Keratinocyte (primary cell): ENCODE measurements at regions not wholly inside any gene's neighbourhood (a gene's known extent, or its start where the extent isn't known, plus 50 kb on each side); places are given as distances from the start of the nearest gene placed in this dataset.

ENCODE experiments used
- DNase-seq: peaks from one replicate; pipeline ENCODE4 v3.0.0-alpha.2; 2011; ENCODE audit warnings: low read depth, missing footprints, low spot score
- FAIRE-seq: peaks from 2 replicates; lab custom pipeline; 2011; peaks lifted over from hg19 to GRCh38; lab: Jason Lieb, UNC
- H2AFZ ChIP-seq: 2 replicates; pipeline ENCODE4 v1.6.0; 2012; ENCODE audit warnings: low read length, control low read depth, inconsistent platforms; ENCODE audit not compliant: control insufficient read depth
- H3K27ac ChIP-seq: 2 replicates; pipeline ENCODE4 v1.5.1; 2011; ENCODE audit warnings: low read length; ENCODE audit not compliant: control insufficient read depth, insufficient read depth
- H3K27me3 ChIP-seq: 3 replicates; pipeline ENCODE4 v1.6.0; 2011; ENCODE audit warnings: low read length; ENCODE audit not compliant: control insufficient read depth, insufficient read depth; ENCODE audit errors: extremely low read depth
- H3K36me3 ChIP-seq, 2 experiments: 2 replicates in 1 of 2; 3 replicates in 1 of 2; pipeline ENCODE4 v1.5.1; 2011; ENCODE audit warnings: low read length in 2 of 2, mild to moderate bottlenecking in 1 of 2; ENCODE audit not compliant: control insufficient read depth in 2 of 2, insufficient read depth in 2 of 2; ENCODE audit errors: extremely low read depth in 1 of 2
- H3K4me1 ChIP-seq: 3 replicates; pipeline ENCODE4 v1.5.1; 2011; ENCODE audit warnings: low read length; ENCODE audit not compliant: control insufficient read depth, insufficient read depth; ENCODE audit errors: extremely low read depth
- H3K4me2 ChIP-seq: 3 replicates; pipeline ENCODE4 v1.6.0; 2011; ENCODE audit warnings: low read depth, low read length; ENCODE audit not compliant: control insufficient read depth, insufficient read depth; ENCODE audit errors: extremely low read depth
- H3K4me3 ChIP-seq, 3 experiments: fragments of 200-600 bp in 1 of 3; sonication (generic) in 1 of 3; 2 replicates in 2 of 3; 3 replicates in 1 of 3; pipeline ENCODE4 v1.5.1; 2011 to 2016; ENCODE audit warnings: low read length in 3 of 3, mild to moderate bottlenecking in 3 of 3, control low read depth in 2 of 3, inconsistent platforms in 1 of 3, low read depth in 1 of 3, mixed read lengths in 1 of 3, mixed run types in 1 of 3, moderate library complexity in 1 of 3; ENCODE audit not compliant: control insufficient read depth in 2 of 3, insufficient read depth in 2 of 3; ENCODE audit errors: extremely low read depth in 1 of 3
- H3K79me2 ChIP-seq: 2 replicates; pipeline ENCODE4 v1.6.0; 2012; ENCODE audit warnings: low read length; ENCODE audit not compliant: control insufficient read depth, insufficient read depth
- H3K9ac ChIP-seq: 3 replicates; pipeline ENCODE4 v1.6.0; 2011; ENCODE audit warnings: low read length; ENCODE audit not compliant: control insufficient read depth, insufficient read depth; ENCODE audit errors: extremely low read depth
- H3K9me1 ChIP-seq: 3 replicates; pipeline ENCODE4 v1.6.0; 2011; ENCODE audit warnings: low read length; ENCODE audit not compliant: control insufficient read depth, insufficient read depth; ENCODE audit errors: extremely low read depth
- H3K9me3 ChIP-seq: 2 replicates; pipeline ENCODE4 v1.5.1; 2012; ENCODE audit warnings: low read depth, low read length; ENCODE audit not compliant: control insufficient read depth
- H4K20me1 ChIP-seq: 3 replicates; pipeline ENCODE4 v1.6.0; 2011; ENCODE audit warnings: low read length; ENCODE audit not compliant: control insufficient read depth, insufficient read depth; ENCODE audit errors: extremely low read depth
- EZH2 ChIP-seq: IDR thresholded peaks from one replicate; pipeline ENCODE4 v1.6.1; 2012; ENCODE audit warnings: inconsistent platforms, mild to moderate bottlenecking, low read length, moderate library complexity
- dilution Hi-C: fragments of 300-500 bp; cut with MboI; formaldehyde crosslinking; loops from one replicate; pipeline ENCODE4 v1.7.0; 2020; ENCODE audit warnings: low sequenced_read_pairs; ENCODE audit not compliant: extremely low pct_ligation_motif_present
- TF ChIP-seq, protein P1 (sequence below), 3 experiments: IDR thresholded peaks in 1 of 3; conservative IDR thresholded peaks in 1 of 3; optimal IDR thresholded peaks in 1 of 3; 2 replicates in 2 of 3; 3 replicates in 1 of 3; pipeline versions ENCODE3 to v1.5.1; 2011; ENCODE audit warnings: low read length in 3 of 3, mild to moderate bottlenecking in 3 of 3, moderate library complexity in 2 of 3, control low read depth in 1 of 3, inconsistent platforms in 1 of 3; ENCODE audit not compliant: insufficient read depth in 2 of 3; ENCODE audit errors: extremely low read depth in 1 of 3

GRCh38 chr2:59706729-59707128, 846.7 kb downstream of the BCL11A start:
- no peak overlapping the region for H3K9ac ChIP-seq
- dilution Hi-C loops: no loop called here
- FAIRE-seq: no peak
- H3K79me2 ChIP-seq: no peaks in the 10 kb centered on the region
- H3K9me3 ChIP-seq: no peaks in the 10 kb centered on the region
- DNase-seq: no peak
- H3K4me1 ChIP-seq: peaks cover 7% of the 10 kb centered on the region
- no peak overlapping the region for H2AFZ ChIP-seq
- no peak overlapping the region for H3K4me3 ChIP-seq
- TF ChIP-seq, protein P1, sequence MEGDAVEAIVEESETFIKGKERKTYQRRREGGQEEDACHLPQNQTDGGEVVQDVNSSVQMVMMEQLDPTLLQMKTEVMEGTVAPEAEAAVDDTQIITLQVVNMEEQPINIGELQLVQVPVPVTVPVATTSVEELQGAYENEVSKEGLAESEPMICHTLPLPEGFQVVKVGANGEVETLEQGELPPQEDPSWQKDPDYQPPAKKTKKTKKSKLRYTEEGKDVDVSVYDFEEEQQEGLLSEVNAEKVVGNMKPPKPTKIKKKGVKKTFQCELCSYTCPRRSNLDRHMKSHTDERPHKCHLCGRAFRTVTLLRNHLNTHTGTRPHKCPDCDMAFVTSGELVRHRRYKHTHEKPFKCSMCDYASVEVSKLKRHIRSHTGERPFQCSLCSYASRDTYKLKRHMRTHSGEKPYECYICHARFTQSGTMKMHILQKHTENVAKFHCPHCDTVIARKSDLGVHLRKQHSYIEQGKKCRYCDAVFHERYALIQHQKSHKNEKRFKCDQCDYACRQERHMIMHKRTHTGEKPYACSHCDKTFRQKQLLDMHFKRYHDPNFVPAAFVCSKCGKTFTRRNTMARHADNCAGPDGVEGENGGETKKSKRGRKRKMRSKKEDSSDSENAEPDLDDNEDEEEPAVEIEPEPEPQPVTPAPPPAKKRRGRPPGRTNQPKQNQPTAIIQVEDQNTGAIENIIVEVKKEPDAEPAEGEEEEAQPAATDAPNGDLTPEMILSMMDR (optimal IDR thresholded peaks at IDR 0.05 in 1 of 3, IDR thresholded peaks at IDR 0.05 in 1 of 3, conservative IDR thresholded peaks at IDR 0.05 in 1 of 3; ENCODE audit: extremely low read depth in 1 of 3, insufficient read depth in 2 of 3, low read length in 3 of 3): no peak
- TF ChIP-seq EZH2: no peak
- no peaks in the 10 kb centered on the region for H3K36me3 ChIP-seq
- H3K4me2 ChIP-seq: no peak overlapping the region
- no peaks in the 10 kb centered on the region for H4K20me1 ChIP-seq
- H3K27ac ChIP-seq: no peak overlapping the region
- no peaks in the 10 kb centered on the region for H3K27me3 ChIP-seq
- H3K9me1 ChIP-seq: no peaks in the 10 kb centered on the region

DNA sequence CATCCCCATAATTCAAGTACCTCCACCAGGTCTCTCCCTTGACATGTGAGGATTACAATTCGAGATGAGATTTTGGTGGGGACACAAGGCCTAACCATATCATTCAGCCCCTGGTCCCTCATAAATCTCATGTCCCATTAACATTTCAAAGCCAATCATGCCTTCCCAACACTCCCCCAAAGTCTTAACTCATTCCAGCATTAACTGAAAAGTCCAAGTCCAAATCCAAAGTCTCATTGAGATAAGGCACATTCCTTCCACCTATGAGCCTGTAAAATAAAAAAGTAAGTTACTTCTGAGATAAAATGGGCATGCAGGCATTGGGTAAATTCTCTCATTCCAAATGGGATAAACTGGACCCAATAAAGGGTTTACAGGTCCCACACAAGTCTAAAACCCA, 849.7 kb downstream of the BCL11A start:
- DNase-seq: no peak

More for the DNA sequence above, 849.7 kb downstream of the BCL11A start:
- no peak overlapping the region for H3K9ac ChIP-seq
- dilution Hi-C loops: no loop called here
- no peaks in the 10 kb centered on the region for H3K79me2 ChIP-seq
- no peaks in the 10 kb centered on the region for H4K20me1 ChIP-seq
- no peaks in the 10 kb centered on the region for H3K9me1 ChIP-seq
- no peak overlapping the region for H3K4me2 ChIP-seq
- no peak overlapping the region for H3K4me3 ChIP-seq
- TF ChIP-seq, protein P1 (optimal IDR thresholded peaks at IDR 0.05 in 1 of 3, IDR thresholded peaks at IDR 0.05 in 1 of 3, conservative IDR thresholded peaks at IDR 0.05 in 1 of 3; ENCODE audit: extremely low read depth in 1 of 3, insufficient read depth in 2 of 3, low read length in 3 of 3): no peak
- TF ChIP-seq EZH2: no peak
- peaks cover 14% of the 10 kb centered on the region for H3K4me1 ChIP-seq
- no peak overlapping the region for H2AFZ ChIP-seq
- FAIRE-seq: no peak
- H3K27me3 ChIP-seq: no peaks in the 10 kb centered on the region
- no peaks in the 10 kb centered on the region for H3K9me3 ChIP-seq
- no peak overlapping the region for H3K27ac ChIP-seq
- no peaks in the 10 kb centered on the region for H3K36me3 ChIP-seq
